GM21717 (cell line): ENCODE measurements at regions not wholly inside any gene's neighbourhood (a gene's known extent, or its start where the extent isn't known, plus 50 kb on each side); places are given as distances from the start of the nearest gene placed in this dataset.

Experiments
- ATAC-seq: cut with Tn5 transposase; IDR thresholded peaks from one replicate; pipeline ENCODE4 v1.9.1; 2021; ENCODE audit warnings: mild to moderate bottlenecking, moderate library complexity; ENCODE audit not compliant: unreplicated experiment

GRCh38 chr1:55575571-55576279 is 360.6 kb upstream of the USP24 start:
- ATAC-seq: no peak

GRCh38 chr1:55574691-55575225 is 359.6 kb upstream of the USP24 start:
- no peak for ATAC-seq

DNA sequence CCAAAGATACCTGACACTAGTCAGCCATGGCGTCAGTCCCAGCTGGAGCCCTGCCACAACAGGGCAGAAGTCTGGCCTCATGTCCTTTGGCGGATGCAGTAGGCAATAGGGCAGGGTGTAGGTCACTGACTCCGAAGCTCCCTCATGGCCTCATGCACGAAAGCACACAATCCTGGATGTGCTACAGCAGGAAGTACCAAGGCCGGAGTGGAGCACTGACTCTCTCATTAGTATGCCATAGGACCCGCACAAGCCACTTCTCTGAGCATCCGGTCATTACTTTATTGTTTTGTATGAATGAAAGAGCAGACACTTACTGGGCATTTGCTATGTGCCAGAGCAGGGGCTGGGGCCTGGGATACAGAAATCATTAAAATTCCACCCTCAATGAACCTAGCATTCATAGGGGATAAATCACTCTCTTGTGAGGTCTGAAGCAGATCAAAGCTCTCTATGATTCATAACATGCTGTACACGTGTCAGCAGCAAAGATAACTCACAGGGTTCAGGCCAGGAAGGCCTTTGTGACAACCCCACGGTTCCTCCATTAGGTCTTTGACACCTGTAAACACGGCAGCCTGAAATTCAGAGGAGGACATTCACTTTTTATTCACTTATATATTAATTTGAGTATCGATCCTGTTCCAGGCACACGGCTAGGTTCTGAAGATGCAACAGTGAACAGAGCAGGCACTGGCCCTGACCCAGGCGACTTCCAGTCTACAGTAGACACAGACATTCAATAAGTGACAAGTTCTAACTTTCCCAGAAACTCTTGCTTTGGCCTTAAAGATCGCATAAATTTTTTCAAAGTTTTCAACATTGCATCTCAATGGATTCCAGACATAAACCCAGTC is 357.9 kb upstream of the USP24 start:
- no peak for ATAC-seq

GRCh38 chr1:55571767-55572166 is 356.6 kb upstream of the USP24 start:
- ATAC-seq: no peak

DNA sequence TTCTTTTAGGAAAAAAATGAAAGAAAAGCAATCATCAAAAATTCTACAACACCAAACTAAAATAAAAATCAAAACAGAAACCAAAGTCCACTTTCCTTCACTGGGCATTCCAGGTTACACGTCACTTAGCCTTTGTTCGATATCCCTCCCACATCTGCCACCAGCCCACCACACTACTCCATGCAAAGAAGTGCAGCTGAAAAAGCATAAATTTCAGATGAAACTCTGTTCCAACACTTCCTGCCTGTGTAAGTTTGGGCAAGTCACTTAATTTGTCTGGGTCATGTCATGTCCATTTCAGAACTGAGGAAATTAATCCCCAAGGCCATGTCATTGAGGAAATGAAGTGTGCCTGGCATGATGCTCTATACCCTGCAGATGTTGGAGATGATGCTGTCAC is 354.3 kb upstream of the USP24 start:
- ATAC-seq: no peak

- no peak for ATAC-seq
Measured at GRCh38 chr1:55568732-55569131, 353.6 kb upstream of the USP24 start.

DNA sequence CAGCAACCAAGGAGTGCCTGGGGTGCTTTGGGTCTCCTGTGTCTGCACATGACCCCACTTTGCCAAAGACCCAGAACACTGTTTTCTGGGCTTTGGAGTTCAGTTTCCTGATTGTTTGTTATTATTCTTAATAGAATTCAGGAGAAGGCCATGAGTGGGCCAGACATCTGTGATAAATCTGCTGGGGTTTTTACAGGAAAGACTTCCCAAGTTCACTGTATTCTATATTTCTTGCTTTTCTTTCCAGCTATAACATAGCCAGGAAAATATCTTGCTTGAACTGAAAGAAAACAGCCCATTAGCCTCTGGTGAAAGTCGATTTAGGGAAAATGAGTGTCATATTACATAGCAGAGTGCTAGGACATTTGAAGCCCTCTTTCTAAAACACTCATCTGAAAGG is 345.1 kb upstream of the USP24 start:
- ATAC-seq: no peak

DNA sequence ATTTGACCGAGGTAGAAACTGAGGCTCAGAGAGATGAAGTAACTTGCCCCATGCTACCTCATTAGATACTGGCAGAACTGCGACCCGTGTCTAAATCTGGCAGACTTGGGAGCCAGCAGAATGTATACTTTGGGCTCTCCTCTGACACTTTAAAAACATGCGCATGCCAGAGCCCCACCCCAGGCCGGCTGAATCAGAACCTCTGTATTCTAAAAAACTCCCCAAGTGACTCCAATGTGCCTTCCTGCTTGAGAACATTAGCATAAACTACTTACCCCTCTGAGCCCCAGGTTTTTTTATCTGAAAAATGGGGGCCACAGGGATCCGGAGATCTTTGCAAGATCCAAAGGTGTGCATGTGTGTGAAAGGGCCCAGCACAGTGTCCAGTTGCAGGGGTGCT is 344.7 kb upstream of the USP24 start:
- no peak for ATAC-seq

- ATAC-seq: no peak
Measured at GRCh38 chr1:55559161-55559611, 344.0 kb upstream of the USP24 start.

GRCh38 chr1:55558515-55558914 is 343.4 kb upstream of the USP24 start:
- ATAC-seq: no peak

DNA sequence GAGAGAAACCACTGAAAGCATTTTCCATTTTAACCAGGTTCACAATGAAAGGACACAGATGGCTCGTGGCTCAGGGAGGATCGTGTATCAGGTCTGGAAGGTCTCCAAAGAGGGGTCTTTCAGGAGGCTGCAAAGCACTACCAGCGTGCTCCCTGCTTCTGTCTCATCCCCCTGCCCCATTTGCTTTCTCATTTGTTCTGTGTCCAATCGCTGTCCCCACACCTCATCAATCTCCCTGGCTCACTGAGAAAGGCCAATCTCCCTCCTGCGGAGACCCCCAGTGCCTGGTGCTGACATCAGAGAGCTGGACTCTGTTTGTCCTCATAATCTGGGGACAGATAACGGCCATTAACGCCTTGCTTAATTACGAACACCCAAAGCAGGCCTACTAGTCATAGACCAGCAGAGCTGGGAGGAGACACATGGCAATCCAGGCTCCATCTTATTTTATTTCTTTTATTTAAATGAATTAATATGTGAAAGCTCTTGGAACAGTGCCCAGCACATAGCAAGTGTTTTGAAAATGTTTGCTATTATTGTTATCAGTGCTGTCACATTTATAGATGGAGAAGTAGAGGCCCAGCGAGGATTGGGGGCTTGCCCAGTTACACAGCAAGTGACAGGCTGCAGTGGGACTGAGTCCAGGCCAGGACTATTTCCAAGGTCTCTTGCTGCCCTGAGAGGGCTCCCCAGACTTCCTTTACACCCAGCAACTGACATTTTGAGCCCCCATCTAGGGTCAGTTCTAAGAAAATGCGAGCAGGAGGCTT is 341.0 kb upstream of the USP24 start:
- no peak for ATAC-seq

DNA sequence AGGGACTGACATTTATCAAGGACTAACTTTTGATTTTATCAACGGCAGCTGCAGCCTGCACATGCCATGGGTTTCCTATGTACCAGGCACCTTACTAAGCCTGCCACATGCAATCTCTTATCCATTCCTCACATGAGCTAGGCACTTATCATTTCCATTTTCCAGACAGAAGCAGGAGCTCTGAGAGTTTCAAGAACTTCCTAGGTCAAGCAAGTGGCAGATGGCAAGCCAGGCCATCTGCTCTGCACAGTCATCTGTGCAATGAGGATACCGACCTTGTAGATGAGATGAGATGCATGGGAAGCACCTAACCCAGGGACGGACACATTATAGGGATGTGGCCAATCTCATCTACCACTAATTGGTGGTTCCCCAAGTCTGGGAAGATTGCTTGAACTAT is 339.4 kb upstream of the USP24 start:
- ATAC-seq: no peak

- no peak for ATAC-seq
Measured at GRCh38 chr1:55552636-55553035, 337.5 kb upstream of the USP24 start.

- no peak for ATAC-seq
Measured at GRCh38 chr1:55547405-55547804, 332.2 kb upstream of the USP24 start.

- no peak for ATAC-seq
Measured at GRCh38 chr1:55546553-55546952, 331.4 kb upstream of the USP24 start.

GRCh38 chr1:55544826-55545225 is 329.7 kb upstream of the USP24 start:
- no peak for ATAC-seq

- no peak for ATAC-seq
Measured at GRCh38 chr1:55542901-55543504, 327.8 kb upstream of the USP24 start.

DNA sequence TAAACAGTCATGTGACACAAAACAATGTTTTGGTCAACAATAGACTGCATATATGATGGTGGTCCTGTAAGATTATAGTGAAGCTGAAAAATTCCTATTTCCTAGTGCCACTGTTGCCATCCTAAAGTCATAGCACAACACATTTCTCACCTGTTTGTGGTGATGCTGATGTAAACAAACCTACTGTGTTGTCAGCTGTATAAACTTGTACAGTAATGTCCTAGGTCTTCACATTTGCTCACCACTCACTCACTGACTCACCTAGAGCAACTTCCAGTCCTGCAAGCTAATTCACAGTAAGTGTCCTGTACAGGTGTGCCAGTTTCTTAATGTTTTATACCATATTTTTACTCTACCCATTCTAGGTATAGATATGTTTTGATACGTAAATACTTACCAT is 326.1 kb upstream of the USP24 start:
- ATAC-seq: no peak

DNA sequence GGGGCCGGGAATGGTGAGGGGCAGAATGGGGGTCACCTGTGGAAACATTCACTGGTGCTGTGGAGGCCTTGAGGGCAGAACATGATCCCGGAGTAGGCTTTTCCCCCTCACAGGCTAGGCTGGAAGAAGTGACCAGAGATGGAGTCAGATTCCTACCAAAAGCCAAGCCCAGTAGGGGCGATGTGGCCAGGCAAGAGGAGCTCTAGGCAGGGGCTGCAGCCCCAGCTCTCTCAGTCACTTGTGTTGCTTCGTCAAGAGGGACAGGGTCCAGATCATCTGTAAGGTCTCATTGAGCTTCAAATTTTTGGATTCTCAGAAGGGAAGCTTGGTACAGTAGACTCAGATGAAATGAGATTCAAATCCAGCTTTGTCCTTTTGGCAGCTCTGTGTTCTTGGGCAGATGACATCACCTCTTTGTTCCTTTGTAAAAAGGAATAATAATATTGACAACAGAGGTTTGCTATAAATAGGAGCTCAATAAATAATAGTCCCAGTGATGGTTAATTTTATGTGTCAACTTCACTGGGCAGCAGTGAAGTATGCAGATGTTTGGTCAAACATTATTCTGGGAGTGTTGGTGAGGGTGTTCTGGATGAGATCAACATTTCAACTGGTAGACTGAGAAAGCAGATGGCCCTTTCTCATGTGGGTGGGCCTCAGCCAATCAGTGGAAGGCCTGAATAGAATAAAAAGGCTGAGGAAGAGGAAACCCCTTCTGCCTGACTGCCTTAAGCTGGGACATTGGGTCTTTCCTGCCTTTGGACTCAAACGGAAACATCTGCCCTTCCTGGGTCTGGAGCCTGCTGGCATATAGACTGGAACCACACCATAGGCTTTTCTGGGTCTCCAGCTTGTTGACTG is 324.7 kb upstream of the USP24 start:
- no peak for ATAC-seq

DNA sequence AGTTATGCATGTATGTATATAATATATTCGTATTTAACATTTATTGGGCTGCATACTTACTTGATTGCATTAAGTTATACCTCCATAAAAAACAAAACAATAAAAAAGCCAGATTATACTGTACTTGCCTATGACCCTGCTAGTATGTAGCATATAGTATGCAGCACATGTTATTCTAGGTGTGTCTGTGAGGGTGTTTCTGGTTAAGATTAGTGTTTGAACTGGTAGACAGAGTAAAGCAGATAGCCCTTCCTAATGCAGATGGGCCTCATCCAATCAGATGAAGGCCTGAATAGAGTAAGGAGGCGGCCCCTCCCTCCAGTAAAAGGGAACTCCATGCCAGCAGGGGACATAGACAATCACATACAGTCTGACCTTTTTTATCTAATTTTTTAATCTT is 323.3 kb upstream of the USP24 start:
- ATAC-seq: no peak
